ENCODE measurements at regions not wholly inside any gene's neighbourhood (a gene's known extent, or its start where the extent isn't known, plus 50 kb on each side); places are given as distances from the start of the nearest gene placed in this dataset.

- DNase-seq (ENCODE audit: insufficient read length, low spot score) (no peak), FAIRE-seq (no peak)
- no peak for TF ChIP-seq POLR2A (IDR thresholded peaks at IDR 0.05; ENCODE audit: low read depth, low read length)
These were observed 345.6 kb downstream of the MAFB start for GRCh38 chr20:40343390-40343789.

- no peak for DNase-seq (ENCODE audit: insufficient read length, low spot score)
- FAIRE-seq, result no peak
- no peak for TF ChIP-seq POLR2A (IDR thresholded peaks at IDR 0.05; ENCODE audit: low read depth, low read length)
These were observed 347.5 kb downstream of the MAFB start for GRCh38 chr20:40341561-40341960.

GRCh38 chr20:40339661-40340449 lies 349.2 kb downstream of the MAFB start:
- no peak for TF ChIP-seq POLR2A (IDR thresholded peaks at IDR 0.05; ENCODE audit: low read depth, low read length)
- FAIRE-seq (no peak), DNase-seq (ENCODE audit: insufficient read length, low spot score) (no peak)

- TF ChIP-seq POLR2A (IDR thresholded peaks at IDR 0.05; ENCODE audit: low read depth, low read length), result no peak
- FAIRE-seq (no peak), DNase-seq (ENCODE audit: insufficient read length, low spot score) (no peak)
These were observed 352.5 kb downstream of the MAFB start for GRCh38 chr20:40336533-40336932.

- TF ChIP-seq POLR2A (IDR thresholded peaks at IDR 0.05; ENCODE audit: low read depth, low read length), result no peak
- DNase-seq (ENCODE audit: insufficient read length, low spot score) (no peak), FAIRE-seq (no peak)
These were observed 353.1 kb downstream of the MAFB start for GRCh38 chr20:40335901-40336351.

- no peak for DNase-seq (ENCODE audit: insufficient read length, low spot score)
- TF ChIP-seq POLR2A (IDR thresholded peaks at IDR 0.05; ENCODE audit: low read depth, low read length), result no peak
- FAIRE-seq, result no peak
These were observed 353.6 kb downstream of the MAFB start for GRCh38 chr20:40335437-40335836.

- FAIRE-seq, result no peak
- no peak for TF ChIP-seq POLR2A (IDR thresholded peaks at IDR 0.05; ENCODE audit: low read depth, low read length)
- no peak for DNase-seq (ENCODE audit: insufficient read length, low spot score)
These were observed 355.4 kb downstream of the MAFB start for GRCh38 chr20:40333591-40333990.

GRCh38 chr20:40331807-40332560 lies 357.1 kb downstream of the MAFB start:
- DNase-seq (ENCODE audit: insufficient read length, low spot score), result no peak
- no peak for FAIRE-seq
- no peak for TF ChIP-seq POLR2A (IDR thresholded peaks at IDR 0.05; ENCODE audit: low read depth, low read length)

GRCh38 chr20:40331249-40331648 lies 357.8 kb downstream of the MAFB start:
- FAIRE-seq, result no peak

GRCh38 chr20:40329321-40329720 lies 359.7 kb downstream of the MAFB start:
- DNase-seq (ENCODE audit: insufficient read length, low spot score) (no peak), FAIRE-seq (no peak)
- TF ChIP-seq POLR2A (IDR thresholded peaks at IDR 0.05; ENCODE audit: low read depth, low read length), result no peak

More at GRCh38 chr20:40331249-40331648, 357.8 kb downstream of the MAFB start:
- no peak for DNase-seq (ENCODE audit: insufficient read length, low spot score)
- no peak for TF ChIP-seq POLR2A (IDR thresholded peaks at IDR 0.05; ENCODE audit: low read depth, low read length)

- TF ChIP-seq POLR2A (IDR thresholded peaks at IDR 0.05; ENCODE audit: low read depth, low read length), result no peak
- DNase-seq (ENCODE audit: insufficient read length, low spot score) (no peak), FAIRE-seq (no peak)
These were observed 362.3 kb downstream of the MAFB start for GRCh38 chr20:40326784-40327183.

- TF ChIP-seq POLR2A (IDR thresholded peaks at IDR 0.05; ENCODE audit: low read depth, low read length), result no peak
- FAIRE-seq (no peak), DNase-seq (ENCODE audit: insufficient read length, low spot score) (no peak)
These were observed 363.9 kb downstream of the MAFB start for GRCh38 chr20:40325006-40325568.

- DNase-seq (ENCODE audit: insufficient read length, low spot score) (no peak), FAIRE-seq (no peak)
- no peak for TF ChIP-seq POLR2A (IDR thresholded peaks at IDR 0.05; ENCODE audit: low read depth, low read length)
These were observed 365.7 kb downstream of the MAFB start for GRCh38 chr20:40323361-40323794.

GRCh38 chr20:40322941-40323340 lies 366.1 kb downstream of the MAFB start:
- no peak for FAIRE-seq

More at GRCh38 chr20:40322941-40323340, 366.1 kb downstream of the MAFB start:
- DNase-seq (ENCODE audit: insufficient read length, low spot score), result no peak
- no peak for TF ChIP-seq POLR2A (IDR thresholded peaks at IDR 0.05; ENCODE audit: low read depth, low read length)

Measured in H54 (cell line).